ENCODE measurements at regions not wholly inside any gene's neighbourhood (a gene's known extent, or its start where the extent isn't known, plus 50 kb on each side); places are given as distances from the start of the nearest gene placed in this dataset.

GRCh38 chr7:125136755-125137532 lies 207.3 kb upstream of the POT1 start:
- Histone ChIP-seq H3K27me3 (ENCODE audit: low read length) (no peaks in the 10 kb centered on the region), H3K9me2 (replicated peaks; ENCODE audit: insufficient read depth, low read length) (no peaks in the 10 kb centered on the region), H3K27ac (ENCODE audit: low read depth, low read length) (no peak overlapping the region), H3K9ac (ENCODE audit: low read length) (no peak overlapping the region), H3K9me3 (ENCODE audit: insufficient read depth, low read length) (no peaks in the 10 kb centered on the region), H3F3A (ENCODE audit: insufficient read depth) (no peaks in the 10 kb centered on the region), H3K4me2 (ENCODE audit: low read depth, low read length, poor library complexity, severe bottlenecking) (no peak overlapping the region), H3K4me3 (ENCODE audit: insufficient read depth, low read length, poor library complexity, severe bottlenecking) (no peak overlapping the region), H4K20me1 (ENCODE audit: low read depth, low read length) (no peaks in the 10 kb centered on the region), H3K79me2 (ENCODE audit: insufficient read depth, low read length) (no peaks in the 10 kb centered on the region), H3K36me3 (ENCODE audit: low read length) (no peaks in the 10 kb centered on the region), H2AFZ (ENCODE audit: low read depth, low read length, severe bottlenecking) (no peak overlapping the region)
- TF ChIP-seq, protein P1, sequence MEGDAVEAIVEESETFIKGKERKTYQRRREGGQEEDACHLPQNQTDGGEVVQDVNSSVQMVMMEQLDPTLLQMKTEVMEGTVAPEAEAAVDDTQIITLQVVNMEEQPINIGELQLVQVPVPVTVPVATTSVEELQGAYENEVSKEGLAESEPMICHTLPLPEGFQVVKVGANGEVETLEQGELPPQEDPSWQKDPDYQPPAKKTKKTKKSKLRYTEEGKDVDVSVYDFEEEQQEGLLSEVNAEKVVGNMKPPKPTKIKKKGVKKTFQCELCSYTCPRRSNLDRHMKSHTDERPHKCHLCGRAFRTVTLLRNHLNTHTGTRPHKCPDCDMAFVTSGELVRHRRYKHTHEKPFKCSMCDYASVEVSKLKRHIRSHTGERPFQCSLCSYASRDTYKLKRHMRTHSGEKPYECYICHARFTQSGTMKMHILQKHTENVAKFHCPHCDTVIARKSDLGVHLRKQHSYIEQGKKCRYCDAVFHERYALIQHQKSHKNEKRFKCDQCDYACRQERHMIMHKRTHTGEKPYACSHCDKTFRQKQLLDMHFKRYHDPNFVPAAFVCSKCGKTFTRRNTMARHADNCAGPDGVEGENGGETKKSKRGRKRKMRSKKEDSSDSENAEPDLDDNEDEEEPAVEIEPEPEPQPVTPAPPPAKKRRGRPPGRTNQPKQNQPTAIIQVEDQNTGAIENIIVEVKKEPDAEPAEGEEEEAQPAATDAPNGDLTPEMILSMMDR (IDR thresholded peaks at IDR 0.05; ENCODE audit: insufficient read depth, low read length, poor library complexity, severe bottlenecking): no peak
- TF ChIP-seq EZH2phosphoT487 (conservative IDR thresholded peaks at IDR 0.05; ENCODE audit: low read length): no peak

- Histone ChIP-seq H3K4me2 (ENCODE audit: low read depth, low read length, poor library complexity, severe bottlenecking) (no peak overlapping the region), H3K4me3 (ENCODE audit: insufficient read depth, low read length, poor library complexity, severe bottlenecking) (no peak overlapping the region), H3K79me2 (ENCODE audit: insufficient read depth, low read length) (no peaks in the 10 kb centered on the region), H3F3A (ENCODE audit: insufficient read depth) (no peaks in the 10 kb centered on the region), H3K9me3 (ENCODE audit: insufficient read depth, low read length) (no peaks in the 10 kb centered on the region), H3K36me3 (ENCODE audit: low read length) (no peaks in the 10 kb centered on the region), H3K27me3 (ENCODE audit: low read length) (no peaks in the 10 kb centered on the region), H3K9me2 (replicated peaks; ENCODE audit: insufficient read depth, low read length) (no peaks in the 10 kb centered on the region), H3K27ac (ENCODE audit: low read depth, low read length) (no peak overlapping the region), H4K20me1 (ENCODE audit: low read depth, low read length) (no peaks in the 10 kb centered on the region), H3K9ac (ENCODE audit: low read length) (no peak overlapping the region), H2AFZ (ENCODE audit: low read depth, low read length, severe bottlenecking) (no peak overlapping the region)
- TF ChIP-seq, protein P1 (IDR thresholded peaks at IDR 0.05; ENCODE audit: insufficient read depth, low read length, poor library complexity, severe bottlenecking): no peak
- TF ChIP-seq EZH2phosphoT487 (conservative IDR thresholded peaks at IDR 0.05; ENCODE audit: low read length): no peak
Measured at GRCh38 chr7:125136341-125136740, 206.7 kb upstream of the POT1 start.

GRCh38 chr7:125130173-125130572 lies 200.5 kb upstream of the POT1 start:
- TF ChIP-seq EZH2phosphoT487 (conservative IDR thresholded peaks at IDR 0.05; ENCODE audit: low read length): no peak
- TF ChIP-seq, protein P1 (IDR thresholded peaks at IDR 0.05; ENCODE audit: insufficient read depth, low read length, poor library complexity, severe bottlenecking): no peak
- no peak overlapping the region for H3K9ac ChIP-seq (ENCODE audit: low read length)

More at GRCh38 chr7:125130173-125130572, 200.5 kb upstream of the POT1 start:
- H3F3A ChIP-seq (ENCODE audit: insufficient read depth): no peaks in the 10 kb centered on the region
- H3K36me3 ChIP-seq (ENCODE audit: low read length): no peaks in the 10 kb centered on the region
- no peaks in the 10 kb centered on the region for H3K9me3 ChIP-seq (ENCODE audit: insufficient read depth, low read length)
- no peak overlapping the region for H2AFZ ChIP-seq (ENCODE audit: low read depth, low read length, severe bottlenecking)
- no peaks in the 10 kb centered on the region for H3K27me3 ChIP-seq (ENCODE audit: low read length)
- H3K4me3 ChIP-seq (ENCODE audit: insufficient read depth, low read length, poor library complexity, severe bottlenecking): no peak overlapping the region
- no peak overlapping the region for H3K4me2 ChIP-seq (ENCODE audit: low read depth, low read length, poor library complexity, severe bottlenecking)
- no peaks in the 10 kb centered on the region for H3K79me2 ChIP-seq (ENCODE audit: insufficient read depth, low read length)
- H3K9me2 ChIP-seq (replicated peaks; ENCODE audit: insufficient read depth, low read length): no peaks in the 10 kb centered on the region
- H3K27ac ChIP-seq (ENCODE audit: low read depth, low read length): no peak overlapping the region
- no peaks in the 10 kb centered on the region for H4K20me1 ChIP-seq (ENCODE audit: low read depth, low read length)
